ENCODE measurements at regions not wholly inside any gene's neighbourhood (a gene's known extent, or its start where the extent isn't known, plus 50 kb on each side); places are given as distances from the start of the nearest gene placed in this dataset.

DNA sequence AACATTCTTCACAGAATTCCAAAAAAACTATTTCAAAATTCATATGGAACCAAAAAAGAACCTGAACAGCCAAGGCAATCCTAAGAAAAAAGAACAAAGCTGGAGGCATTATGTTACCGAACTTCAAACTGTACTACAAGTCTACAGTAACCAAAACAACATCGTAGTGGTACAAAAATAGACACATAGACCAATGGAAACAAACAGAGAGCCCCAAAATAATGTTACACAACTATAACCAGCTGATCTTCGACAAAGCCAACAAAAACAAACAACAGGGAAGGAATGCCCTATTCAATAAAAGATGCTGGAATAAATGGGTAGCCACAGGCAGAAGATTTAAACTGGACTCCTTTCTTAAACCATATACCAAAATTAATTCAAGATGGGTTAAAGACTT is 1189.6 kb downstream of the PCDH18 start:
- DNase-seq = no peak

GRCh38 chr4:136337216-136337615 is 1195.1 kb downstream of the PCDH18 start:
- no peak for DNase-seq

GRCh38 chr4:136336479-136336878 is 1195.8 kb downstream of the PCDH18 start:
- DNase-seq = no peak

DNA sequence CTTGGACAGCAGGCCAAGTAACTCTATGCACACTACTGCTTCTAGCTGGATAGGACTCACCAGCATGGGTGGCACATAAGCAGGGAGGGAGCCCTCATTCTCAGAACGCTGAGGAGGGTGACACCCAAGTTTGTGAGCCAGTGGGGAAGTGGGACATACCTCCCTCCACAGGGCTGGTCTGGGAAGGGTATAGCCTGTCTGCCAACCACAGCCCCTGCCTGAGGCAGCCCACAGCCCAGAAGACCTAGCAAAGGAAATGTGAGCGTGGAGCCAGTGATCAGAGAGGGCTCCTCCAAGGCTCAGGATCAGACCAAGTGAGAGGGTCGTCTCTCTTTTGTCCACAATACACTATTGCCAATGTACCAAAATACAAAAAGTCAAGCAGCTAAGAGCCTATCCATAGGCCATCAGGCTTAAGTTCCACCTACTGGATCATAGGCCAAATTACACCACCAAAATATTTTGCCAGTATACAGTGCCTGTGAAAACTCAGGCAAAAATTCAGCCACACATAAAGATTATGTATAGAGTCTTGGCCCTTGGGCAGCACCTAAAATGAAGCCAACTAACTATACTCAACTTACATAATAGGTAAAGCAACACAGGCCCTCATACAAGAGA is 1203.1 kb downstream of the PCDH18 start:
- DNase-seq = no peak

DNA sequence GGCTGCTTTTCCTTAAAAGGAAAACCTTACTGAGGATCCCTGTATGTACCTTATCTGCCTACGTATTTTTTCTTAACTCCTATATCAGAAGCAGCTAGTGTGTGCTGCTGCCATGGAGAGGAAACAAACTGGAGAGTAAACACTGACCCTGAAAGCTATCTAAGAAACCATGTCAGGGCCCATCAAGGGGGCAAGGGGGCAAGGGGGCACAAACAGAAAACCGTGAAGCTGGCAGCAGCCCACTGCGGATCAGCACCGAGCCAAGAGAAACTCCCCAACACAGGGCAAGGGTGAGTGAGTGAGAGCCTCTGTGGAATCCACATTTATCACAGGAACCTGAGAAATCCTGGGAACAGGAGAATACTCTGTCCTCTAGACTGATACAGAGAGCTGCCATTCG is 1204.2 kb downstream of the PCDH18 start:
- DNase-seq = no peak

DNA sequence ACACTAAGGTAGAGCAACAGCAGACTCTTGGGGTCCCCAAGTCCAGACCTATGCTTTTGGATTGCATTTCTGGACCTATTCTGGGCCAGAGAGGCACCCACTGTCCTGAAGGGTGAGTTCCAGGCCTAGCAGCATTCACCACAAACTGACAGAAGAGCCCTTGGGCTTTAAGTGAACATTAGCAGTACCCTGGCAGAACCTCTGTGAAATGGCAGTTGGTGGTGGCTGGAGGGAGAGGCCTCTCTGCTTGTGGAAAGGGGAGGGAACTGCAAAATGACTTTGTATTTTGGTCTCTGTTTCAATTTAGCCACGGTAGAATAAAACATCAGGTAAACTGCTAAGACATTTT is 1211.9 kb downstream of the PCDH18 start:
- DNase-seq = no peak

GRCh38 chr4:136319789-136320464 is 1212.4 kb downstream of the PCDH18 start:
- no peak for DNase-seq

DNA sequence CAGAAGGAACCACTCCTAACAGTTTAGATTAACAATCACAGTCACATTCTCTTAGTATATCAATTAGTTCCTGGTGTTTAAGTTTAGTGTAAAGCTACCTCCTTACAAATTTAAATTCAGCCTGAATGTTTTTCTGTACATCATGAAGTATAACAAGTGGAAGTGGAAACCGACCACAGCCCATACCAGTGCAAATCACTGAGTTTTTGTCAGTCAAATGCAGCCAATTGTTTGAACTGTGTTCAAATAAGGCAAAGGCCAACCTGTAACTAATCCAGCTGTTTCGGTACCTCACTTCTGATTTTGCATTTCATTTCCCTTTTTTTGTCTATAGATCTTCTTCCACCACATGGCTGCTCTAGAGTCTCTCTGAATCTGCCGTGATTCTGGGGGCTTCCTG is 1215.3 kb downstream of the PCDH18 start:
- DNase-seq = no peak

DNA sequence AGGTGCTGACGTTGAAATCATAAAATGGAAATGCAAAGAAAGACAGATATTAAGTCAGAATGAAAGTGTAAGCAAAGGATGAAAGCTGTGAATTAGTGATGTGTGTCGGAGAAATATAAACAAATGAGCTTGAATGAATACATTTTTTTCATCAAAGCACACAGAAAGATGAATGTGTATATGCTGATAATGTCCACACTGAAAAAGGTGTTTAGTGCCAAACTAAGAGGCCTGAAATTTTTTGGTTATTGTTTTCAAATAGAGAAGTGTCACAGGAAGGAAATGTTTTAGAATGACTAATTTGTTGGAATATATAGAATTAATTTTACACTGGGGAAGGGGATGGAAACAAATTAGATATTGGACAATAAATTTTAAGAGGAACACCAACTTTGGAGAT is 1217.6 kb downstream of the PCDH18 start:
- DNase-seq = no peak

GRCh38 chr4:136311774-136312173 is 1220.5 kb downstream of the PCDH18 start:
- no peak for DNase-seq

- DNase-seq = no peak
Measured at GRCh38 chr4:136307765-136308164, 1224.5 kb downstream of the PCDH18 start.

- DNase-seq = no peak
Measured at GRCh38 chr4:136306361-136306760, 1225.9 kb downstream of the PCDH18 start.

DNA sequence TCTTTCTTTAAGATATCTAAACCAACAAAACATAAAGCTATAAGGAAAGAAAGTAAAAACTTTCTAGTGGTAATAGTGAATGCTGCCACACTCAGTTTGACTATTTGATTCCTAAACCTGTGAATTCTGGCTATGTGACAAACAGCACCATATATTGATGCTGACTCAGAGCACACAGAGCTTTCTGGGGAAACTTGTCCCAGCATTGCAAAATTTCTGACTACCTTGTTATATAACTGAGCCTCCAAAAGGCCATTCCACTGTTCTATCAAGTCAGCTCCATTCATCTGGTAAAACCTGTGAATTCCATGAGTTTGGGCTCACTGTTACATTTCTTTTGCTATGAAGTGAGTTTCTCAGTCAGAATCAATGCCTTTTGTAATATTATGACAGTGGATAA is 1229.7 kb downstream of the PCDH18 start:
- DNase-seq = no peak

DNA sequence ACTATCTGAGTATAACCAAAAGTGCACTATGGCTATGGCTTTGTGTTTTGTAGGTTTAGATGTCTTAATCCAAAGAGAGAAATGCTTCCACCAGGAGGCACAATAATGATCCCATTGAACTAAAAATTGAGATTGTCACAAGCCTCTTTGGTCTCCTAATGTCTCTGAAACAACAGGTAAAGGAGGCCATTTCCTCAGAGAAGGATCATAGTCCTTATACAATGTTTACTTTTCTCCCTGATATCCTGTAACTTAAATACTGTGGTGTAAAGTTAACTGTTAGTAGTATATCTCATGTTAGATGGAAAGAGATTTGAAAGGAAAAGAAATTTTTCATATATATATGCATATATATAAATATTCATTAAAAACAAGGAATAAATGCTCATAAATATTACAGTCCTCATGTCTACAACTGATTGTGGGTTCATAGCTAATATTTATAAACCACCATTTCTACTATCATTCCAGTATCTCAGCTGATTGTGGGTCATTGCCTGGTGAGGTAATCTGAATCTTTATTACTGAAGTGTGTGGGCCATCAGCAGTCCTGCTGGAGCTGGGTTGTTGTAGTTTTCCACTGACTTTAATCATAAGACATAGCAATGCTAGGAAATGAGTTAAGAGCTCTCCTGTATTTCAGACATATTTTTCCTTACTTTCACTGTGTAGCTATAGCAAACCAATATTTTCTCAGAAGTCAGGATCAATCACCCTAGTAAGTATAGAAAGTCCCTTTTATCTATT is 1230.4 kb downstream of the PCDH18 start:
- no peak for DNase-seq

GRCh38 chr4:136283977-136284376 is 1248.3 kb downstream of the PCDH18 start:
- no peak for DNase-seq

DNA sequence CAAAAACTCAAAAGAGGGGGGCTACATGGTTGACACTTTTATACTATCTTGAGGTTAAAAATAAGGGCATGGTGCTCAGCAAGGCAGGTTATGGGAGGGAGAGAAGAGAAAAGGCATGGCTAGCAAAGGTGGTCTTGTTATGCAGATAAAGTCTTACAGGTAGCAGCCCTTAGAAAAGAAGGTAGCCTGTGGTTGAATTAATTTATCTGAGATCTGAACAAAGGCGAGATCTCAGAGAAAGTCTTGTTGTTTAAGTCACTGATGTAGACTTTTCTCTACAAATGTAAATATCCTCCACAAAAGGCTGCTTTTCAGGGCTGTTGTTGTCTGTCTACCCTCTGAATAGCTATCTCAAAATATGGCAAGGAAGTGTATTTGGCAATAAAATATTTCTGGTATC is 1250.4 kb downstream of the PCDH18 start:
- no peak for DNase-seq

- no peak for DNase-seq
Measured at GRCh38 chr4:136281307-136281706, 1251.0 kb downstream of the PCDH18 start.

DNA sequence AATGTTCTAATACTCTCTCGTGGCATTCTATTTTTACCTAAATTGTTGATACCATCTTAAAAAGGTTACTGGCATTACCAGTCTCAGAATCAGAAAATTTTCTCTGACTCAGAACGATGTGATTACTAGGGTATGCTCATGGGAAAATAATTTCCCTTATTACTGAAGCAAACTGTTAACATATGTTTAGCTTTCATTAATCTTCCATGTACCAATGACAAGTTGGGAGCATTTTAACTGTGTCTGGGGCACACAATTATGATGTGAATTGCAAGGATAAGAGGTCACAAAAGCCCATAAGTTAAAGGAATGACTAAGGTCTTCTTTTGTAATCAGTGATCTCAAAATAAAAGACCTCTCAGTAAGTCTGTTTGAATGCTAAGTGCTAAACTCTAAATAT is 1254.6 kb downstream of the PCDH18 start:
- no peak for DNase-seq

DNA sequence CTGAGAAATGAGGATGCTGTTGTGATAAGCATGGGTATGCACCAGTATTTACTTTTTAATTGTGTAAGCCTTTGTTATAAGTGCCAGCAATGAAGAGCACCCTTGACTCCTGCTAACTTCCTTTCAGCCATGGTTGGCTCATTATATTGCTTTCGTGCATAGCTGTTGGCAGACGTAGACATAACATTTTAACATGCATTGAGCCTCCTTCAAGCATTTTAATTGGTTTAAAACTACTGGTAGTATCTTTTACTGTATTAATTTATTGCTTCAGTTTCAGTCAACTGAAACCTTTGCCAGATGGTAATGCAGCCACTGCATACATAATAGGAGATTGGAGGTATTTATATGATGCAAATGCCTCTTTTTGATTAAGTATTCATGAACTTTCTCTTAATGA is 1285.4 kb downstream of the PCDH18 start:
- DNase-seq = no peak

DNA sequence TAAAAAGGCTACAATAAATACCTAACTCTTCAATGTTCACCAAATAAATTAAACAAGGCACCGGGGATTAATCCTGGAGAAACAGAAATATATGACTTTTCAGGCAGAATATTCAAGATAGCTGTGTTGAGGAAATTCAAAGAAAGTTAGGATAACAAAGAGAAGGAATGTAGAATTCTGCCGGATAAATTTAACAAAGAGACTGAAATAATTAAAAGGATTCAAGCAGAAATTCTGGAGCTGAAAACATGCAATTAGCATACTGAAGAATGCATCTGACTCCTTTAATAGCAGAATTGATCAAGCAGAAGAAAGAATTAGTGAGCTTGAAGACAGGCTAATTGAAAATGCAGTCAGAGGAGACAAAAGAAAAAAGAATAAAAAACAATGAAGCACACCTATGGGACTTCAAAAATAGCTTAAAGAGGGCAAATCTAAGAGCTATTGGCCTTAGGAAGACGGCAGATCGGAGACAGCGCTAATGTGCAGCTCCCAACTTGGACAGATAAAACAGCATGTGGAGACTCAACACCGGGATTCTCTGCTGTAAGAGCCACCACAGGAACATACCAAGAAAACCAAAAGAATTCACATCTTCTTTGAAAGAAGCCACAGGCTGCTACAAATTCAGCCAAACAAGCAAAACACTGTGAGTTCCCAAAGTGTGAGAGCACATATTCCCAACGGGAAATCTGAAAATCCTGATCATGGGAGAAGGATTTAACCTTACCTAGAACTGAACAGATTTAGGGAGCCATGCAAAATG is 1290.9 kb downstream of the PCDH18 start:
- DNase-seq = no peak

DNA sequence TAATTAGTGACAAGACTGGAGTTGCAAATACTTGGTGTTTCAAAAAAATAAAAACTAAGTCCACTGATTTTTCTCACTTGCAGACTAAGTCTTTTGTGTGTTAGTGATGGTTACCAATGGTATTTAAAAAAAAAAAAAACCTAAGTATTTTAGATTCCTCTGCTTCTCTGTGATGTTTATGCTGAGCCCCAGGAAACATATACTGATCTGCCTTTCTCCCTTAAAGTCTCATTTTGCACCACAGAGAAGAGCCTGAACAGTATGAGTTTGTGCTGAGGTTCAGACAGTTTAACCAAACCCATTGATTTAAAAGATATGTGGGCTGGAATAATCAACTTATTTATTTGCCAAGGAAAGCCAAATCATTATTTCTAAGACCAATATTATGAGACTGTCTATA is 1305.0 kb downstream of the PCDH18 start:
- no peak for DNase-seq

- DNase-seq = no peak
Measured at GRCh38 chr4:136219592-136220125, 1312.6 kb downstream of the PCDH18 start.

DNA sequence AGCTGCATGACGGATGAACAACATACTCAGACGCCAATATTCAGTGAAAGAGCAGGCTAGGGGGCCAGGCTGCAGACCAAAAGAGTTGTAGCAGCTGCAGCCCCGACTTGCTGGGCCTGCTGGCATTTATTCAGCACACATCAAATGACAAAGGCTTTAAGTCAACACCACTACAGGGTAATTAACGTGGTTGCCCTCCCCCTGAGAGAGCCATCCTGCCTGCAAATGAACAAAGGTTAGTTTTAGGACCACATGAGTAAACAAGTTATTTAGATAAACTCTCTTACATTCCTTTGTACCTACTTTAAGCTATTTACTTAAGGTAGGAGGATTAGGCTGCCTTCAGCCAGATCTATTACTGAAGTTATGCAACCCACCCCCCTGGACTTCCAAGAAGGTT is 1329.1 kb downstream of the PCDH18 start:
- DNase-seq = no peak

Measured in right forelimb (tissue), 1 donor.